Breast epithelium (tissue), 3 donors: ENCODE measurements at regions not wholly inside any gene's neighbourhood (a gene's known extent, or its start where the extent isn't known, plus 50 kb on each side); places are given as distances from the start of the nearest gene placed in this dataset.

ENCODE experiments used
- POLR2A ChIP-seq: fragments of 450-650 bp; IDR thresholded peaks from one replicate; pipeline ENCODE4 v1.6.1; 2016; ENCODE audit warnings: antibody characterized with exemption, mild to moderate bottlenecking, moderate library complexity
- TF ChIP-seq, protein P1 (sequence below), 3 donors: fragments of 450-650 bp; IDR thresholded peaks; one replicate each; pipeline ENCODE4 v1.5.1; 2016 to 2017; ENCODE audit warnings: antibody characterized with exemption in 3 of 3, mild to moderate bottlenecking in 3 of 3, moderate library complexity in 3 of 3

DNA sequence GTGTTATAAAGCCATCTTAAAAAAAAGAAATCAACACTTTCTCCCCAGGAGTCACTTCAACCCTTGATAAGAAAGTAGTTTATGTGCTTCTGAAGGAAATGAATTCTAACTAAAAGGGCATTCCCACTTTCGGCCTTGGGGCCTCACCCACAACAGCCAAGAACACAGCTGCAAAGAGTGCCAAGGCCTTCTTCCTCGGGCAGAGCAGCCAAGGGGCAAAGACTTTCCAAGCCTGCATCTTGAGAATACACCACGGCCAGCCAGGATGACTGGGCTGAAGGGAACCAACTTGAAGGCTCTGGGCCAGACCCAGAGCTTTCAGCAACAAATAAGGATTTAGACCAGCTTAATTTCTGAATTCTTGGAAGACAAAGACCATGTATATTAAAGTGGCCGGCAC lies 60.4 kb upstream of the FOXN3 start:
- TF ChIP-seq, protein P1, sequence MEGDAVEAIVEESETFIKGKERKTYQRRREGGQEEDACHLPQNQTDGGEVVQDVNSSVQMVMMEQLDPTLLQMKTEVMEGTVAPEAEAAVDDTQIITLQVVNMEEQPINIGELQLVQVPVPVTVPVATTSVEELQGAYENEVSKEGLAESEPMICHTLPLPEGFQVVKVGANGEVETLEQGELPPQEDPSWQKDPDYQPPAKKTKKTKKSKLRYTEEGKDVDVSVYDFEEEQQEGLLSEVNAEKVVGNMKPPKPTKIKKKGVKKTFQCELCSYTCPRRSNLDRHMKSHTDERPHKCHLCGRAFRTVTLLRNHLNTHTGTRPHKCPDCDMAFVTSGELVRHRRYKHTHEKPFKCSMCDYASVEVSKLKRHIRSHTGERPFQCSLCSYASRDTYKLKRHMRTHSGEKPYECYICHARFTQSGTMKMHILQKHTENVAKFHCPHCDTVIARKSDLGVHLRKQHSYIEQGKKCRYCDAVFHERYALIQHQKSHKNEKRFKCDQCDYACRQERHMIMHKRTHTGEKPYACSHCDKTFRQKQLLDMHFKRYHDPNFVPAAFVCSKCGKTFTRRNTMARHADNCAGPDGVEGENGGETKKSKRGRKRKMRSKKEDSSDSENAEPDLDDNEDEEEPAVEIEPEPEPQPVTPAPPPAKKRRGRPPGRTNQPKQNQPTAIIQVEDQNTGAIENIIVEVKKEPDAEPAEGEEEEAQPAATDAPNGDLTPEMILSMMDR (IDR thresholded peaks at IDR 0.05), result no peak
- TF ChIP-seq POLR2A, result no peak
